Neural progenitor cell (in vitro differentiated cells): ENCODE measurements at regions not wholly inside any gene's neighbourhood (a gene's known extent, or its start where the extent isn't known, plus 50 kb on each side); places are given as distances from the start of the nearest gene placed in this dataset.

Experiments
- DNase-seq: peaks from one replicate; pipeline ENCODE4 v3.0.0-alpha.2; 2016; ENCODE audit warnings: low spot score
- H2AFZ ChIP-seq: fragments of 200-600 bp; sonication (generic); replicated peaks from 2 replicates; pipeline ENCODE4 v1.6.1; 2016; ENCODE audit warnings: antibody characterized with exemption
- H3F3A ChIP-seq: fragments of 200-600 bp; sonication (generic); 2 replicates; pipeline ENCODE4 v1.6.1; 2016; ENCODE audit warnings: antibody characterized with exemption, low read depth
- H3K27ac ChIP-seq: fragments of 200-600 bp; sonication (generic); 2 replicates; pipeline ENCODE4 v1.5.1; 2016; ENCODE audit warnings: mild to moderate bottlenecking
- H3K27me3 ChIP-seq: fragments of 200-600 bp; sonication (generic); 2 replicates; pipeline ENCODE4 v1.6.1; 2016; ENCODE audit warnings: mild to moderate bottlenecking, moderate library complexity
- H3K36me3 ChIP-seq: fragments of 200-600 bp; sonication (generic); 2 replicates; pipeline ENCODE4 v1.5.1; 2016
- H3K4me1 ChIP-seq: fragments of 200-600 bp; sonication (generic); 2 replicates; pipeline ENCODE4 v1.6.1; 2016; ENCODE audit warnings: mixed run types
- H3K4me2 ChIP-seq: fragments of 200-600 bp; sonication (generic); 2 replicates; pipeline ENCODE4 v1.6.1; 2016
- H3K4me3 ChIP-seq: fragments of 200-600 bp; sonication (generic); 2 replicates; pipeline ENCODE4 v1.5.1; 2016
- H3K79me2 ChIP-seq: fragments of 200-600 bp; sonication (generic); 2 replicates; pipeline ENCODE4 v1.6.1; 2016; ENCODE audit warnings: low read depth
- H3K9ac ChIP-seq: fragments of 200-600 bp; sonication (generic); 2 replicates; pipeline ENCODE4 v1.6.1; 2016
- H3K9me3 ChIP-seq: fragments of 200-600 bp; sonication (generic); 2 replicates; pipeline ENCODE4 v1.5.1; 2016; ENCODE audit warnings: low read depth
- H4K20me1 ChIP-seq: fragments of 200-600 bp; sonication (generic); 2 replicates; pipeline ENCODE4 v1.6.1; 2016; ENCODE audit warnings: low read depth
- H3K27ac Mint-ChIP-seq: 3 replicates; pipeline ENCODE4 v1.8.0; 2021; ENCODE audit warnings: mixed read lengths
- H3K27me3 Mint-ChIP-seq: 2 replicates; pipeline ENCODE4 v1.8.0; 2022; ENCODE audit warnings: low read depth, mild to moderate bottlenecking, inconsistent platforms, moderate library complexity, mixed read lengths; ENCODE audit not compliant: insufficient read depth
- H3K36me3 Mint-ChIP-seq: 3 replicates; pipeline ENCODE4 v1.8.0; 2021; ENCODE audit warnings: mixed read lengths
- H3K4me1 Mint-ChIP-seq: 3 replicates; pipeline ENCODE4 v1.8.0; 2021; ENCODE audit warnings: mixed read lengths
- H3K4me3 Mint-ChIP-seq: 3 replicates; pipeline ENCODE4 v1.8.0; 2021; ENCODE audit warnings: mild to moderate bottlenecking, moderate library complexity, mixed read lengths
- H3K9me3 Mint-ChIP-seq: 3 replicates; pipeline ENCODE4 v1.8.0; 2020; ENCODE audit warnings: mixed read lengths
- CTCF ChIP-seq: fragments of 200-600 bp; sonication (generic); IDR thresholded peaks from 2 replicates; pipeline ENCODE4 v1.5.1; 2017; ENCODE audit warnings: antibody characterized with exemption, mild to moderate bottlenecking
- EZH2 ChIP-seq: fragments of 200-600 bp; sonication (generic); IDR thresholded peaks from 2 replicates; pipeline ENCODE4 v1.6.1; 2017; ENCODE audit warnings: antibody characterized with exemption, mild to moderate bottlenecking, moderate library complexity
- EZH2phosphoT487 ChIP-seq: fragments of 200-600 bp; sonication (generic); IDR thresholded peaks from 2 replicates; pipeline ENCODE4 v1.6.1; 2017; ENCODE audit warnings: antibody characterized with exemption

DNA sequence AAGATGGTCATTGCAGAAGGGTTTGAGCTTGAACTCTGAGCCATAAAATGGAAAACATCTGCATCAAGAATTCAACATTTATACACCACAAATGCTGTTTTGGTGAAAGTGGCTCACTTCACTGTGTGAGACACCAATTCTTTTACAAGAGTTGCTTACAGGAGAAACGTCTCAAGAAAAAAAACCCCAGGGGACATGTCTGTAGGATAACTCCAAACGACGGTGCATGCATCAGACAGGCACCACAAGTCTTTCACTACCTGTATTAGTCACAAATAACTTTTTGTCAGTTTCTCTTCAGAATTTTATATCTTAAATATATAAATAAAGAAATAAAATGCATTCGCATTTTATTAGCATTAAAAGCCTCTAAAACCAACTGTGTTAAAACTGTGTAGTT lies 164.3 kb downstream of the EFHB start:
- H3K27ac ChIP-seq = no peak overlapping the region
- no peaks in the 10 kb centered on the region for H3K27me3 ChIP-seq
- TF ChIP-seq EZH2 = no peak
- TF ChIP-seq CTCF = no peak
- TF ChIP-seq EZH2phosphoT487 = no peak
- H3K4me3 ChIP-seq = no peak overlapping the region
- H3K4me2 ChIP-seq = no peak overlapping the region
- H3K4me3 Mint-ChIP-seq = no peak overlapping the region
- no peaks in the 10 kb centered on the region for H3K79me2 ChIP-seq
- no peaks in the 10 kb centered on the region for H3K9me3 Mint-ChIP-seq
- H3K9me3 ChIP-seq = no peaks in the 10 kb centered on the region
- H3K4me1 ChIP-seq = no peaks in the 10 kb centered on the region
- H3K27me3 Mint-ChIP-seq = no peaks in the 10 kb centered on the region
- H3K9ac ChIP-seq = no peak overlapping the region
- no peak overlapping the region for H3K27ac Mint-ChIP-seq
- no peaks in the 10 kb centered on the region for H4K20me1 ChIP-seq
- no peak for DNase-seq
- H3F3A ChIP-seq = no peaks in the 10 kb centered on the region
- H2AFZ ChIP-seq = no peak overlapping the region
- no peaks in the 10 kb centered on the region for H3K36me3 Mint-ChIP-seq
- H3K36me3 ChIP-seq = no peaks in the 10 kb centered on the region
- no peaks in the 10 kb centered on the region for H3K4me1 Mint-ChIP-seq

DNA sequence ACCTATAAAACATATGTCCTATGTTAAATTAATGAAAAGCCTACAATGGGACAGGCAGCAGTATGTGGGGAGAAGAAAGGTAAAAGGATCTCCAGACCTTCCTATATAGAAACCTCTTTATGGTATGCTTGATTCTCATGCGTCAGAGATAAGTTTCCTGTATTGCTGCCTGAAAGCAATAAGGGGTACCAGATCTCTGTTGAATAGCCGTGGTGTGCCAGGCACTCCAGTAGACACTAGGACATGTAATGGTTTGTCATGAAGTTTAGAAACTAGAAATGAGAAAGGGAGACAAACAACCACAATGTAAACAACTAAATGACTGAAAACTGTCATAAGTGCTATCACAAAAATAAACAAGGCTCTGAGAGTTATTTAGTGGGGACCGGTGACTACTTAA lies 168.1 kb downstream of the EFHB start:
- Mint-ChIP-seq H3K9me3 (no peaks in the 10 kb centered on the region), H3K27me3 (no peaks in the 10 kb centered on the region), H3K27ac (no peak overlapping the region), H3K36me3 (no peaks in the 10 kb centered on the region), H3K4me3 (no peak overlapping the region), H3K4me1 (no peaks in the 10 kb centered on the region)
- no peaks in the 10 kb centered on the region for H4K20me1 ChIP-seq
- H3K79me2 ChIP-seq = no peaks in the 10 kb centered on the region
- no peaks in the 10 kb centered on the region for H3F3A ChIP-seq
- no peaks in the 10 kb centered on the region for H3K4me1 ChIP-seq
- no peak overlapping the region for H3K4me3 ChIP-seq
- no peak overlapping the region for H3K27ac ChIP-seq
- no peak overlapping the region for H2AFZ ChIP-seq
- H3K9me3 ChIP-seq = no peaks in the 10 kb centered on the region
- no peaks in the 10 kb centered on the region for H3K27me3 ChIP-seq
- H3K4me2 ChIP-seq = no peak overlapping the region
- no peak for DNase-seq
- H3K36me3 ChIP-seq = no peaks in the 10 kb centered on the region
- H3K9ac ChIP-seq = no peak overlapping the region
- TF ChIP-seq CTCF = no peak
- TF ChIP-seq EZH2 = no peak
- TF ChIP-seq EZH2phosphoT487 = no peak

GRCh38 chr3:19757773-19758172 lies 176.2 kb downstream of the EFHB start:
- Histone ChIP-seq H3K9me3 (no peaks in the 10 kb centered on the region), H3K27me3 (no peaks in the 10 kb centered on the region), H3F3A (no peaks in the 10 kb centered on the region), H3K36me3 (no peaks in the 10 kb centered on the region), H4K20me1 (no peaks in the 10 kb centered on the region), H3K4me2 (no peak overlapping the region), H3K27ac (no peak overlapping the region), H3K4me1 (no peaks in the 10 kb centered on the region), H3K9ac (no peak overlapping the region), H3K79me2 (no peaks in the 10 kb centered on the region), H3K4me3 (no peak overlapping the region), H2AFZ (no peak overlapping the region)
- Mint-ChIP-seq H3K27me3 (no peaks in the 10 kb centered on the region), H3K4me1 (no peaks in the 10 kb centered on the region), H3K4me3 (no peak overlapping the region), H3K27ac (no peak overlapping the region), H3K9me3 (peaks cover 2% of the 10 kb centered on the region), H3K36me3 (no peaks in the 10 kb centered on the region)
- TF ChIP-seq CTCF = no peak
- DNase-seq = no peak

GRCh38 chr3:19749448-19750017 lies 184.5 kb downstream of the EFHB start:
- peaks cover 10% of the 10 kb centered on the region for H3K4me1 Mint-ChIP-seq
- Histone ChIP-seq H3K79me2 (no peaks in the 10 kb centered on the region), H2AFZ (no peak overlapping the region), H3F3A (no peaks in the 10 kb centered on the region), H3K27ac (no peak overlapping the region), H4K20me1 (no peaks in the 10 kb centered on the region), H3K9me3 (no peaks in the 10 kb centered on the region), H3K4me1 (no peaks in the 10 kb centered on the region), H3K36me3 (no peaks in the 10 kb centered on the region), H3K4me3 (no peak overlapping the region), H3K9ac (no peak overlapping the region), H3K27me3 (no peaks in the 10 kb centered on the region), H3K4me2 (no peak overlapping the region)
- TF ChIP-seq CTCF (no peak), EZH2 (no peak), EZH2phosphoT487 (no peak)
- peak overlapping the region; percentile 9 for H3K27ac Mint-ChIP-seq
- H3K4me3 Mint-ChIP-seq = no peak overlapping the region
- H3K36me3 Mint-ChIP-seq = no peaks in the 10 kb centered on the region
- peaks cover 8% of the 10 kb centered on the region for H3K9me3 Mint-ChIP-seq
- peaks cover 2% of the 10 kb centered on the region for H3K27me3 Mint-ChIP-seq
- no peak for DNase-seq
